Memory B cell (primary cell): ENCODE measurements at regions not wholly inside any gene's neighbourhood (a gene's known extent, or its start where the extent isn't known, plus 50 kb on each side); places are given as distances from the start of the nearest gene placed in this dataset.

Experiments
- ATAC-seq: fragments of 150-1000 bp; cut with Tn5 transposase; 2 replicates; pipeline ENCODE4 v1.10.0; 2021; ENCODE audit warnings: low read depth, mild to moderate bottlenecking, moderate library complexity
- DNase-seq, 2 donors: peaks; one replicate each; pipeline ENCODE4 v3.0.0; 2022; ENCODE audit warnings: low spot score in 2 of 2
- H3K27ac Mint-ChIP-seq: one replicate; pipeline ENCODE4 v1.8.0; 2022; ENCODE audit warnings: mild to moderate bottlenecking, moderate library complexity, mixed read lengths
- H3K27me3 Mint-ChIP-seq: one replicate; pipeline ENCODE4 v1.8.0; 2022; ENCODE audit warnings: mixed read lengths
- H3K36me3 Mint-ChIP-seq: one replicate; pipeline ENCODE4 v1.8.0; 2022; ENCODE audit warnings: mild to moderate bottlenecking, mixed read lengths
- H3K4me1 Mint-ChIP-seq: one replicate; pipeline ENCODE4 v1.8.0; 2022; ENCODE audit warnings: mixed read lengths
- H3K4me3 Mint-ChIP-seq: one replicate; pipeline ENCODE4 v1.8.0; 2022; ENCODE audit warnings: mild to moderate bottlenecking, moderate library complexity, mixed read lengths
- H3K9me3 Mint-ChIP-seq: one replicate; pipeline ENCODE4 v1.8.0; 2022; ENCODE audit warnings: mixed read lengths

DNA sequence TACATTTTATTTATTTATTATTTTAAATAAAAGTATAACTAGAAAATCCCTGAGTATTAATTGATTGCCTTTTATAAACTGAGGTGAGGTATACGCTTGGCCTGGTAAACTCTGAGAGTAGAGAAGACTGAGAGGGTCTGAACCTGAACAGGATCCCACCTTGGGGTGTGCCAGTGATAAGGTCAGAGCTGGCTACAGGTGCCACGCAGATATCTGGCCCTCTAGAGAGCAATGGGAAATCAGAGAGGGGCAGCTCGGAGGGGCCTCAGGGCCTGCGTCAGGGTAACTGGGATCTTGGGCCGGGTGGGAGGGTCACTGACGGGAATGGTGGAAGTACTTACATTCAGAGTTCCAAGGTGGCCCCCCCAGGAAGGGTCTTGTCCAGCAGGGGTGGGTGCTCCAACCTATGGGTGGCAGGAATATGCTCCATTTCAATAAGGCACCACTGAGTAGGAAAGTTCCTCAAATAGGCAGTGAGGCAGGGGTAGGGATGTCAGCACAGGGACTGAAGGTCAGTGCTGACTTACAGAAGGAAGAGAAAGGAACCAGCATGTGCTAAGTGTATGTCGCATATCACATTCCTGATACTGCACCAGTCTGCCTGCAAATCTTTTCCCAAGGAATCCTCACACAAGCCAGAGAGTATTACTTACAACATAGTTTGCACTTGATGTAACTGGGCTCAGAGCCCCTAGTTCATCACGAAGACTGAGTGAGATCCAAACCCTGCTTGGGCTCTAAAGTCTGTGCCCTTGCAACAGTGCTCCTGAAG is 706.0 kb upstream of the RAB6C start:
- Mint-ChIP-seq H3K4me3 (no peak overlapping the region), H3K27me3 (no peaks in the 10 kb centered on the region), H3K27ac (no peak overlapping the region), H3K36me3 (no peaks in the 10 kb centered on the region), H3K4me1 (no peaks in the 10 kb centered on the region), H3K9me3 (peaks cover 4% of the 10 kb centered on the region)
- ATAC-seq: no peak
- DNase-seq: no peak

DNA sequence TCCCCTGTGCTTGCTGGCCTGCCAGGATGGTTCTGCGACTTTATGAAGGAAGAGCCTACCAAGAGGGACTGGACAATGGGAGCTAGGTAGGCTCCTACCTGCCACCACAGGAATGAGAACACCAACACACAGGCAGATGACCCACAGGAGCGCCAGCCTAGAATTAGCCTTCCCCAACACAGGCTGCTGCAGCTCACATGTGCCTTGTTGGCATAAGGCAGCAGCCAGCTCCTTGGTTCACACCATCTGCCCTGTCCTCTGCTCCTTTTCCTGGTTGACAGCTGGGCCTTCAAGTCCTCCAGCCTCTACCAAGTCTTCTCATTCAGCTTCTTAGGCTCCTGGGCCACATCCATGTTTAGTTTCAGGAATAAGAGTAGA is 705.4 kb upstream of the RAB6C start:
- no peaks in the 10 kb centered on the region for H3K4me1 Mint-ChIP-seq
- H3K27ac Mint-ChIP-seq: no peak overlapping the region
- no peaks in the 10 kb centered on the region for H3K27me3 Mint-ChIP-seq
- no peak overlapping the region for H3K4me3 Mint-ChIP-seq
- ATAC-seq (no peak), DNase-seq (no peak)
- peaks cover 5% of the 10 kb centered on the region for H3K9me3 Mint-ChIP-seq
- H3K36me3 Mint-ChIP-seq: no peaks in the 10 kb centered on the region

DNA sequence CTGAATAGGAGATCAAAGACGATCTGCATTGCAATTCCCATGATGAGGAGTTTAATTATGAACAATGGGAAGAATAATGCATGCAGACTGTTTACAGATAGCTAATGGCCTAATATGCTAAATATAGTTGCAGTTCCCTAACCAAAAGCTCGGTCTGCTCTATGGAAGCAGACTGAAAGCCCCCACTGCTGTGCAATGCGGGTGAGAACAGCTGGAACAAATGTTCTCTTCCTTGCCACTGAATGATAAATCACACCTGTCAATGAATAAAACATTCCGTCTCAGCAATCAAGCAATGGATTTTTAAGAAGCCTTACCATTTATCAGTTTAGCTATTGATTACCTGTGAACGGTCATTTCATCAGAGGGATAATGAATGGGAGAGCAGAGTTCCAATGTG is 704.5 kb upstream of the RAB6C start:
- Mint-ChIP-seq H3K9me3 (peaks cover 10% of the 10 kb centered on the region), H3K36me3 (no peaks in the 10 kb centered on the region), H3K27me3 (no peaks in the 10 kb centered on the region), H3K27ac (no peak overlapping the region), H3K4me1 (no peaks in the 10 kb centered on the region), H3K4me3 (no peak overlapping the region)
- ATAC-seq: no peak
- DNase-seq: no peak

DNA sequence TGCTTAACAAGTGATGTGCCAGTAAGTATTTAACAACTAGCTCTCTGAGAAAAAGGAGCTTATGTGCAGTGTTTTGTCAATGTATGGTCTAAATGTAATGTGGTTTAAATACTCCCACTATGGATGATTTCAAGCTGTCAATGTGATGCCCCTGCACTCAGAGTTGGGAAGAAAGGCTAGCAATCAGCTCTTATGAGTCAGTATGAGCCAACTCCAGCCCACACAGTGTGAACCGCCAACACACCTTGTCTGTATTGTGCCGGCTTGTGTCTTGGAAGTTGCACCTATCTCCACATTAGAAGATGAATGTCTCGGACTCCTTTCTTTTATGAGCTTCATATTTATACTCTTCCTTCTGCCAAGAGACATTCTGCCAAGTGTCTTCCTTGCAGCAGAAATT is 703.8 kb upstream of the RAB6C start:
- H3K4me1 Mint-ChIP-seq: no peaks in the 10 kb centered on the region
- H3K36me3 Mint-ChIP-seq: no peaks in the 10 kb centered on the region
- DNase-seq (no peak), ATAC-seq (no peak)
- no peak overlapping the region for H3K4me3 Mint-ChIP-seq
- H3K27me3 Mint-ChIP-seq: no peaks in the 10 kb centered on the region
- no peak overlapping the region for H3K27ac Mint-ChIP-seq
- peaks cover 10% of the 10 kb centered on the region for H3K9me3 Mint-ChIP-seq

DNA sequence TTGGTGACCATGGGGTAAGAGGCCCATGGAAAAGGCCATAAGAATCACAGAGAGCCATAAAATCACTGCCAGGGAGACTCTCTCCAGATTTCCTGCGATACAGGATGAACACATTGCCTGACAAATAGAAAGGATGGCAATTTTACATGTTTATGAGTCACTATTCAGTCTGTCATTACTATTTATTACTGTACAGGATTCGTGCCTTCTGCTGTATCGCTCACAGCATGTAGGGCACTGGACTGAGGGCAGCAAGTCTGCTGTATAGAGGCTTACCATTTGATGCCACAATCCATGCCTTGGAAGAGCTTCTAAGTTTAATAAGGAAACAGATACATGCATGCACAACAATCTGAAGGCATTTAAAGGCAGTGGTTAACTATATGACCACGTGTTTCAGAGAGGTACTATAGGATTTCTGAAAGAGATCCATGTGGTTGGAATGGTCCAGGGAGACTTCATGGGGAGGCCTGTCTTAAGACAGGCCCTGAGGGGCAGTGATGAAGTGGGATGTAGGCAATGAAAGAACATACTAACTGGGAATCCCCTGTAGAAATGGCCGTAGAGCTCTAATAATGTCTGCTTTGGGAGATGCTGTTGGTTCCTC is 702.4 kb upstream of the RAB6C start:
- no peaks in the 10 kb centered on the region for H3K36me3 Mint-ChIP-seq
- ATAC-seq: no peak
- no peak overlapping the region for H3K4me3 Mint-ChIP-seq
- H3K9me3 Mint-ChIP-seq: peaks cover 6% of the 10 kb centered on the region
- H3K27ac Mint-ChIP-seq: no peak overlapping the region
- no peaks in the 10 kb centered on the region for H3K27me3 Mint-ChIP-seq
- no peaks in the 10 kb centered on the region for H3K4me1 Mint-ChIP-seq
- no peak for DNase-seq

DNA sequence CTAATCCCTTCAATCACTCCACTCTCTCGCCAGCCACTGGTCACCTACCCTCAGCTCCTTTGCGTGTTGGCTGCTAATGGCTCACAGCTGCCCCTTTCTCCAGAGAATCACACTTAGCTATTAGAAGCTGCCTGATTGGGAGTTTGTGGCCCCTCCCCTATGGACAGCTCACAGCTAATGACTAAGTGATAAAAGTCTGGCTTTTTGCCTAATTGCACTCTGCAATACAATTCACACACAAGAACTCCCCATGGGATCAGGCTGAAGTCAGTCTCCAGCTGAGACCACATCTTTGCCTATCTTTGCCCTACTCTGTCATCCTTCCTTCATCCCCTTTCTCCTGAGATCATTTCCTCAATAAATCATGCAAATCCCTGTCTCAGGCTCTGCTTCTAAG is 701.9 kb upstream of the RAB6C start:
- Mint-ChIP-seq H3K4me3 (no peak overlapping the region), H3K27ac (no peak overlapping the region), H3K36me3 (no peaks in the 10 kb centered on the region), H3K9me3 (peaks cover 6% of the 10 kb centered on the region), H3K4me1 (no peaks in the 10 kb centered on the region), H3K27me3 (no peaks in the 10 kb centered on the region)
- no peak for DNase-seq
- no peak for ATAC-seq

DNA sequence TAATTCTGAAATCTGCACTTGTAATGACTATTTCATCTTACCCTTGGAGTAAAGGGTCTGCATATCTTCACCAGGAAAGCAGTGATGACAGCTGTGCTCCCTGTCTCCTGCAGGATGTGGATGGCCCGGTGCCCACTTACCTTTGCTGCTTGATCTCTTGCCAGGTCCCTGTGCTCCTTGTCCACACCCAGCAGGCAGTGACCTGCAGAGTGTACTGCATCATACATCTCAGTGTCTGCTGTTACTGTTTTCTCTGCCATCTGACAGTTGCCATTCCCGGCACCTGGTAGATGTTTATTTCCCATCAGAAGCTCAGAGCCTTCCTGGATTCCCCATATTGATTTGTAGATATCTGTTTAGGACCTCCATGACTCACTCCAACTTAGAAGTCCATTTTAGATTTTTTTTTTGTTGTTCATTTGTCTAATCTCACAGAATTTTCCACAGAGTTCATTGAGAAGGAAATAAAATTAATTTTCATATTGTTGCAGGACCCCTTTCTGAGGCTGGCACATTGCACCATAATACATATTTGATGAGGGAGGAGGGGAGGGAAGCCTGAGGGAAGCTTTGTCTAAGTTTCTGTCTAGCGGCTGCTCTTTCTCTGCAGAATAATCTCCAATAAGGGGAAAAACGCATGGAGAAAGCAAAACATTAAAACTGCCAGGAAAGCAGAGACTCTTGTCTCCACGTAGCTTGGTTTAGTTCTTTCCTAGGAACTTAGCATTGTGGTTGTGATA is 697.5 kb upstream of the RAB6C start:
- ATAC-seq (no peak), DNase-seq (no peak)
- no peak overlapping the region for H3K27ac Mint-ChIP-seq
- H3K9me3 Mint-ChIP-seq: peaks cover 6% of the 10 kb centered on the region
- H3K4me3 Mint-ChIP-seq: no peak overlapping the region
- no peaks in the 10 kb centered on the region for H3K4me1 Mint-ChIP-seq
- H3K36me3 Mint-ChIP-seq: peaks cover 3% of the 10 kb centered on the region
- no peaks in the 10 kb centered on the region for H3K27me3 Mint-ChIP-seq

DNA sequence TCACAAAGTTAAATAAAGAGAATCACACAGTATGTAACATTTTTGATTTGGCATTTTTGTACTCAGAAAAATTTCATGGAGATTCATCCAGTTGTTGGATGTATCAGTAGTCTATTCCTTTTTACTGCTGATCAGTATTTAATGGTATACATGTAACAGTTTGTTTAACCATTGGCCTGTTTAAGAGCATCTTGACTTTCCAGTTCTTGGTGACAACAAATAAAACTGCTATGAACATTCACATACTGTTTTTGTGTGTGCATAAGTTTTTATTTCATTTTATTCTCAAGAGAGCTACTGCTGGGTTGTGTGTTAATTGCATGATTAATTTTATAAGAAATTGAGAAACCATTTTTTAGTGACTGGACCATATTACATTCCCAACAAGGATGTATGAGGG is 694.5 kb upstream of the RAB6C start:
- Mint-ChIP-seq H3K9me3 (no peaks in the 10 kb centered on the region), H3K36me3 (peaks cover 3% of the 10 kb centered on the region), H3K27me3 (peaks cover 2% of the 10 kb centered on the region), H3K4me3 (no peak overlapping the region), H3K27ac (no peak overlapping the region), H3K4me1 (no peaks in the 10 kb centered on the region)
- DNase-seq: no peak
- no peak for ATAC-seq

DNA sequence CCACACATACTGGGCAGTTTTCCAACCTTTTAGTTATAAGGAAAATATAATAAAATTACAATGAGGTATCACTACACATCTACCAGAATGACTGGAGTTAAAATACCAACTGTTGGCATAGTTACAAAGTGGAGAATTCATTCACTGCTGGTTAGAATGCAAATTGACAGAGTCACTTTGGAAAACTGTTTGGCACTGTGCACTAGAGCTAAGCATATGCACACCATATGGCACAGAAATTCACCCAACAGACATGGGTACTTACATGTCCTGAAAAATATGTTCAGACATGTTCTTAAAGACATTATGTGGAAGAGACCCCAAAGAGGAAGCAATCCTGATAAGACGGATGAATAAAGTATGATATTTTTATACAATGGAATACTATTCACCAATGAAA is 686.1 kb upstream of the RAB6C start:
- Mint-ChIP-seq H3K4me1 (no peaks in the 10 kb centered on the region), H3K27ac (no peak overlapping the region), H3K36me3 (no peaks in the 10 kb centered on the region), H3K4me3 (no peak overlapping the region), H3K9me3 (no peaks in the 10 kb centered on the region), H3K27me3 (peaks cover 2% of the 10 kb centered on the region)
- ATAC-seq (no peak), DNase-seq (no peak)

DNA sequence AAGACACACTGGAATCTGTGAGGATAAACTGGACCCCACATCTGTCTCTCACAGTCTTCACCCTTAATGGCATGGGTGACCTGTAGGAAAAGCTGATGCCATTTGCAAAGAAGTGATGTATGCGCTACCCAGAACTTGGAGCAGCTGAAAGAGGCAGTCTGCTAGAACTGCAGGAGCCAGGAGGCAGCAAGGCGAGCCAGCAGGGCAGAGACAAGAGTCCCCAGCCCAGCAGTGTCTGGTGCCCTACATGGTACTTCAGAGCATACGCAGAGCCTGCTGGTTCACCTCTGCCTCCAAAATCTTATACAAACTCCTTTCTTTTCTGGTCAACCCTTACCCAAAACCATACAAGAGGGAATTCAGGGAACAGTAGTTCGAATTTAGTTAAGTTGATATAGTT is 683.1 kb upstream of the RAB6C start:
- Mint-ChIP-seq H3K36me3 (no peaks in the 10 kb centered on the region), H3K9me3 (no peaks in the 10 kb centered on the region)

DNA sequence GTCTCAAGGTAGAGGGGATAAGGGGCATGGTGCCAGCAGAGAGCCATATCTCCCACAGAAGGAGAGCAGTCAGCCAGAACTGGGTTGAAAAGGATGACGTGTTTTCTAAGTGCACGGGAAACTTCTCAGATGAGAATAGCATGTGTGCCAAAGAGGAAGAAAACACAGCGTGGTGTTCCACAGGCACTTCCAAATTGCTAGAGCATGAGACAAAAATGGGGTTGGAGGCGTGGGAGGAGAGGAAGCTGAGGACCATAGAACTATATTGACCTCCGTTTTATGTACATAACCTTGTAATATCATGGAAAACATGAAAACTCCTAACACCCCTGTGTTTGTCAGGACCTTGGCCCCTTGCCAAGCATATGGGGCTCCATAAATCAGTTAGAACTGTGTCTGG is 682.7 kb upstream of the RAB6C start:
- H3K9me3 Mint-ChIP-seq: no peaks in the 10 kb centered on the region
- no peaks in the 10 kb centered on the region for H3K36me3 Mint-ChIP-seq
- H3K27ac Mint-ChIP-seq: no peak overlapping the region
- H3K27me3 Mint-ChIP-seq: peaks cover 6% of the 10 kb centered on the region
- no peak for DNase-seq
- H3K4me1 Mint-ChIP-seq: no peaks in the 10 kb centered on the region
- no peak overlapping the region for H3K4me3 Mint-ChIP-seq
- ATAC-seq: no peak

More for the DNA sequence above, 683.1 kb upstream of the RAB6C start:
- no peak for ATAC-seq
- Mint-ChIP-seq H3K4me1 (no peaks in the 10 kb centered on the region), H3K27me3 (peaks cover 6% of the 10 kb centered on the region), H3K4me3 (no peak overlapping the region), H3K27ac (no peak overlapping the region)
- DNase-seq: no peak

DNA sequence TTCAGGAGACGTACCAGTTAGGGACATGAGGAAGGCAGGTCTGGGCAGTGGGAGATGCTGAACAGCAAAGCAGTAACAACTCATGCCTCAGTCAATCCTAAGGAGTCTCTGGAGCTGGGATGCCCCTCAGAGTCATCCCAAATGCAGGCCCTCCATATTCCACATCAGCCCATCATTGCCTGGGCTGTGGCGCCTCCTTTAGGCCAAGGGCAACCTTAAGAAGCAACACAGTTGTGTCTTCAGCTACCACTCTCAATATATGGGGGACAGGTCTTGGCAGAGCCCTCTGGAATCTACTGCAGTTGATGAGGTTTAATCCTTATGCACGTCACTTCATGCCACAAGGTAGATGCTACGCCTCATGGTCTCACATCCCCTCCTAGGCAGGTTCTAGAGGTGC is 682.0 kb upstream of the RAB6C start:
- Mint-ChIP-seq H3K27ac (no peak overlapping the region), H3K36me3 (no peaks in the 10 kb centered on the region), H3K27me3 (peaks cover 6% of the 10 kb centered on the region), H3K4me3 (no peak overlapping the region), H3K4me1 (no peaks in the 10 kb centered on the region), H3K9me3 (no peaks in the 10 kb centered on the region)
- ATAC-seq (no peak), DNase-seq (no peak)

DNA sequence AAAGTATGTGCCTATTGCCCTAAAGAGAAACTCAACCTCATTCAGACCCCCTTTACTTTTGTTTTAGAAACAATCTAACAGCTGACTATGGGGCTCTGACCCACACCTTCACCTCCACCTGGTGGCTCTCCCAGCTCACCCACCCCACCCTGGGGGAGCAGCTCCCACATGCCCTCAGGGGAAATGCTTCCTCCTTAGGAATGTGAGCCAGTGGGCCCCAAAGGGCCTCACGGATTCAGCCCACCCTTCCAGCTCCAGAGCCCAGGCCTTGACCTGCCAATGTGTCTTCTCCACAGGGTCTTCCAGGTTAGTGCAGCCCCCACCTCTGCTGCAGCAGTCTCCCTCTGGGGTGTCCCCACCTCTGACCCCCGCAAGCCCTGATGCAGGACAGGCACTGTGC is 680.1 kb upstream of the RAB6C start:
- Mint-ChIP-seq H3K36me3 (no peaks in the 10 kb centered on the region), H3K27ac (no peak overlapping the region), H3K9me3 (no peaks in the 10 kb centered on the region), H3K27me3 (peaks cover 8% of the 10 kb centered on the region), H3K4me3 (no peak overlapping the region), H3K4me1 (no peaks in the 10 kb centered on the region)
- ATAC-seq (no peak), DNase-seq (no peak)

DNA sequence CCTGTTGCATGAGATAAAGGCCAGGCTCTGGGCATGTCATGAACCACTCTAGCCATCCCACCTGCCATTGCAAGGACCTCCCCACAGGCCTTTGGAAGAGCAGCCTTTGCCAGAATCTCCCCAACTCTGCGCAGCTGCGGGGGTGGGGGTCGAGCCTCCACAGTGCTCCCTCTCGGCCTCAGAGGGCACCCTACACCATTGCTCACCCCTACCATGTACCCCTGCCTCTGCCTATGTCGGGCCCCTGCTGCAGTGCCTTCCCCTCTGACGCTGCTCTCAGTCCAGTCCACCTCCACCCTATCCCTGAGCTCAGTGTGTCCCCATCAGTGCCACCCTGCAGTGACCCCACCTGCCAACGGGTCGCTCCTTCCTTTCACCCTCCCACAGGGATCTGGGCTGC is 679.7 kb upstream of the RAB6C start:
- Mint-ChIP-seq H3K36me3 (no peaks in the 10 kb centered on the region), H3K4me1 (no peaks in the 10 kb centered on the region), H3K27me3 (peaks cover 8% of the 10 kb centered on the region), H3K9me3 (no peaks in the 10 kb centered on the region), H3K27ac (no peak overlapping the region), H3K4me3 (no peak overlapping the region)
- DNase-seq: no peak
- no peak for ATAC-seq
